HG03457 (cell line): ENCODE measurements at regions not wholly inside any gene's neighbourhood (a gene's known extent, or its start where the extent isn't known, plus 50 kb on each side); places are given as distances from the start of the nearest gene placed in this dataset.

Experiments used
- ATAC-seq: cut with Tn5 transposase; IDR thresholded peaks from one replicate; pipeline ENCODE4 v1.9.1; 2021; ENCODE audit warnings: moderate number of reproducible peaks; ENCODE audit not compliant: unreplicated experiment

GRCh38 chr11:11045156-11045930 lies 187.5 kb upstream of the ZBED5 start:
- ATAC-seq: no peak

- no peak for ATAC-seq
Observed at GRCh38 chr11:11044137-11044855, 186.4 kb upstream of the ZBED5 start.

GRCh38 chr11:11043721-11044120 lies 185.9 kb upstream of the ZBED5 start:
- no peak for ATAC-seq

GRCh38 chr11:11039208-11039965 lies 181.5 kb upstream of the ZBED5 start:
- ATAC-seq: no peak

- no peak for ATAC-seq
Observed at GRCh38 chr11:11038782-11039181, 180.9 kb upstream of the ZBED5 start.

GRCh38 chr11:11038352-11038751 lies 180.5 kb upstream of the ZBED5 start:
- no peak for ATAC-seq

GRCh38 chr11:11036848-11037732 lies 179.2 kb upstream of the ZBED5 start:
- no peak for ATAC-seq

- ATAC-seq: no peak
Observed at GRCh38 chr11:11036185-11036847, 178.5 kb upstream of the ZBED5 start.

GRCh38 chr11:11035331-11035730 lies 177.5 kb upstream of the ZBED5 start:
- ATAC-seq: no peak

GRCh38 chr11:11034476-11034875 lies 176.6 kb upstream of the ZBED5 start:
- ATAC-seq: no peak

- no peak for ATAC-seq
Observed at GRCh38 chr11:11032066-11032465, 174.2 kb upstream of the ZBED5 start.

- no peak for ATAC-seq
Observed at GRCh38 chr11:11029027-11029426, 171.2 kb upstream of the ZBED5 start.

GRCh38 chr11:11028017-11028692 lies 170.3 kb upstream of the ZBED5 start:
- no peak for ATAC-seq

- no peak for ATAC-seq
Observed at GRCh38 chr11:11027288-11027687, 169.4 kb upstream of the ZBED5 start.

- ATAC-seq: no peak
Observed at GRCh38 chr11:11025087-11025486, 167.2 kb upstream of the ZBED5 start.

- ATAC-seq: no peak
Observed at GRCh38 chr11:11022125-11022730, 164.4 kb upstream of the ZBED5 start.

- ATAC-seq: no peak
Observed at GRCh38 chr11:11021563-11021962, 163.7 kb upstream of the ZBED5 start.

GRCh38 chr11:11020747-11021149 lies 162.9 kb upstream of the ZBED5 start:
- no peak for ATAC-seq

- no peak for ATAC-seq
Observed at GRCh38 chr11:11020219-11020726, 162.4 kb upstream of the ZBED5 start.
